OCI-LY7 (cell line): ENCODE measurements at regions not wholly inside any gene's neighbourhood (a gene's known extent, or its start where the extent isn't known, plus 50 kb on each side); places are given as distances from the start of the nearest gene placed in this dataset.

ENCODE experiments used
- BruUV-seq: library from RNA; stranded (reverse); fragments of 400-500 nt; replicated peaks from 2 replicates; lab custom pipeline; 2021; lab: Mats Ljungman, UMichigan
- CTCF ChIA-PET: fragments of 300-600 bp; sonication (Branson Sonifier 250); formaldehyde crosslinking; loops from one replicate; lab custom pipeline; 2022; ENCODE audit warnings: antibody characterized with exemption; ENCODE audit not compliant: unreplicated experiment; lab: Charles Lee
- POLR2A ChIA-PET: fragments of 300-600 bp; sonication (Branson Sonifier 250); formaldehyde crosslinking; loops from one replicate; lab custom pipeline; 2022; ENCODE audit warnings: antibody characterized with exemption; lab: Charles Lee
- DNase-seq: peaks from one replicate; pipeline ENCODE4 v3.0.0-alpha.2; 2015; ENCODE audit warnings: low spot score
- H2AFZ ChIP-seq: fragments of 200-600 bp; sonication (generic), shearing (Covaris generic); 2 replicates; pipeline ENCODE4 v1.6.1; 2014; ENCODE audit warnings: mild to moderate bottlenecking, antibody characterized with exemption, low read length, moderate library complexity
- H3K27ac ChIP-seq: fragments of 200-600 bp; sonication (generic); 2 replicates; pipeline ENCODE4 v1.5.1; 2014; ENCODE audit warnings: mixed run types, low read depth, mild to moderate bottlenecking, moderate library complexity, low read length, inconsistent platforms; ENCODE audit not compliant: poor library complexity, severe bottlenecking
- H3K36me3 ChIP-seq: fragments of 200-600 bp; sonication (generic); 2 replicates; pipeline ENCODE4 v1.6.1; 2014; ENCODE audit warnings: mild to moderate bottlenecking, antibody characterized with exemption, low read length, moderate library complexity, mixed read lengths; ENCODE audit not compliant: insufficient read depth
- H3K4me1 ChIP-seq: fragments of 200-600 bp; sonication (generic); 2 replicates; pipeline ENCODE4 v1.5.1; 2014; ENCODE audit warnings: mild to moderate bottlenecking, low read length; ENCODE audit not compliant: insufficient read depth, poor library complexity, severe bottlenecking
- H3K4me2 ChIP-seq: fragments of 200-600 bp; sonication (generic); 2 replicates; pipeline ENCODE4 v1.6.1; 2014; ENCODE audit warnings: mild to moderate bottlenecking, low read length
- H3K4me3 ChIP-seq: fragments of 200-600 bp; sonication (generic); 2 replicates; pipeline ENCODE4 v1.5.1; 2014; ENCODE audit warnings: mild to moderate bottlenecking, low read depth, low read length; ENCODE audit not compliant: poor library complexity, severe bottlenecking
- H3K79me2 ChIP-seq: fragments of 200-600 bp; sonication (generic); 2 replicates; pipeline ENCODE4 v1.6.1; 2016; ENCODE audit warnings: low read depth, mild to moderate bottlenecking, low read length, moderate library complexity, mixed read lengths; ENCODE audit not compliant: insufficient read depth
- H3K9me2 ChIP-seq: fragments of 200-600 bp; sonication (generic); 2 replicates; pipeline ENCODE4 v1.6.1; 2016; ENCODE audit warnings: mild to moderate bottlenecking, low read length, mixed read lengths; ENCODE audit not compliant: insufficient read depth
- H3K9me3 ChIP-seq: fragments of 200-600 bp; sonication (generic); 2 replicates; pipeline ENCODE4 v1.6.1; 2014; ENCODE audit warnings: mild to moderate bottlenecking, mixed run types, low read length, mixed read lengths
- H4K20me1 ChIP-seq: fragments of 200-600 bp; sonication (generic); 2 replicates; pipeline ENCODE4 v1.6.1; 2014; ENCODE audit warnings: mild to moderate bottlenecking, antibody characterized with exemption, low read length, moderate library complexity, mixed read lengths; ENCODE audit not compliant: insufficient read depth
- EZH2phosphoT487 ChIP-seq: fragments of 200-600 bp; sonication (generic); IDR thresholded peaks from 2 replicates; pipeline ENCODE4 v1.6.1; 2018; ENCODE audit warnings: low read depth, borderline replicate concordance, mild to moderate bottlenecking, mixed run types, antibody characterized with exemption, low read length, moderate library complexity, mixed read lengths
- intact Hi-C: fragments of 100-400 bp; cut with micrococcal nuclease; formaldehyde crosslinking; loops from one replicate; pipeline ENCODE4 v1.10.0; 2022; ENCODE audit not compliant: unreplicated experiment
- TF ChIP-seq, protein P1 (sequence below): fragments of 200-600 bp; sonication (generic); conservative IDR thresholded peaks from 2 replicates; pipeline ENCODE4 v1.5.1; 2014; ENCODE audit warnings: mild to moderate bottlenecking, antibody characterized with exemption, low read length, moderate library complexity, mixed read lengths

DNA sequence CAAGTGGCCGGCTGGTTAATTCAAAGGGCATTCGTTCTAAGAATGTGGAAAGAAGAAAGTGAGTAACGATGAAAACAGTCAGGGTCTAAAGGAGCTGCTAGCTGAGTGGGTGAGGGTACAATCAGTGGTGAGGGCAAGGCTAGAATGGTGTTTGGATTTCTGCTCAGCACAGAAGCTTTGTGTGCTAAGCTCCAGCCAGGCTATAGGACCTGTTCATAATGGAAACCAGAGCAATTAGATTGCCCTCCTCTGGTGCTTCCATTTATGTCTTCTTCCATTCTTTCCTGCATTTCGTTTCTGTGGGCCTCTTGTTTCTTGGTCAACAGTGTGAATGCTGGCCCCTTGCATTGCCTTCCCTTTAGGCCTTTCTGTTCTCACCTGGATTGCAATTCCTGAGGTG, 572.9 kb upstream of the CHORDC1 start:
- Histone ChIP-seq H4K20me1 (no peaks in the 10 kb centered on the region), H3K36me3 (no peaks in the 10 kb centered on the region), H2AFZ (no peak overlapping the region), H3K4me3 (no peak overlapping the region), H3K9me2 (no peaks in the 10 kb centered on the region), H3K27ac (no peak overlapping the region), H3K4me2 (no peak overlapping the region), H3K4me1 (no peaks in the 10 kb centered on the region), H3K79me2 (no peaks in the 10 kb centered on the region), H3K9me3 (no peaks in the 10 kb centered on the region)
- POLR2A ChIA-PET, result interaction anchor here (1.3 kb wide), 1 partner anchor 12 kb away, joined by 3 read pairs; no protein-coding TSS in a partner anchor
- CTCF ChIA-PET, result no interaction called here
- no peak for DNase-seq
- intact Hi-C loops, result no loop called here
- BruUV-seq, result no TSS peak
- TF ChIP-seq, protein P1, sequence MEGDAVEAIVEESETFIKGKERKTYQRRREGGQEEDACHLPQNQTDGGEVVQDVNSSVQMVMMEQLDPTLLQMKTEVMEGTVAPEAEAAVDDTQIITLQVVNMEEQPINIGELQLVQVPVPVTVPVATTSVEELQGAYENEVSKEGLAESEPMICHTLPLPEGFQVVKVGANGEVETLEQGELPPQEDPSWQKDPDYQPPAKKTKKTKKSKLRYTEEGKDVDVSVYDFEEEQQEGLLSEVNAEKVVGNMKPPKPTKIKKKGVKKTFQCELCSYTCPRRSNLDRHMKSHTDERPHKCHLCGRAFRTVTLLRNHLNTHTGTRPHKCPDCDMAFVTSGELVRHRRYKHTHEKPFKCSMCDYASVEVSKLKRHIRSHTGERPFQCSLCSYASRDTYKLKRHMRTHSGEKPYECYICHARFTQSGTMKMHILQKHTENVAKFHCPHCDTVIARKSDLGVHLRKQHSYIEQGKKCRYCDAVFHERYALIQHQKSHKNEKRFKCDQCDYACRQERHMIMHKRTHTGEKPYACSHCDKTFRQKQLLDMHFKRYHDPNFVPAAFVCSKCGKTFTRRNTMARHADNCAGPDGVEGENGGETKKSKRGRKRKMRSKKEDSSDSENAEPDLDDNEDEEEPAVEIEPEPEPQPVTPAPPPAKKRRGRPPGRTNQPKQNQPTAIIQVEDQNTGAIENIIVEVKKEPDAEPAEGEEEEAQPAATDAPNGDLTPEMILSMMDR, result no peak
- TF ChIP-seq EZH2phosphoT487, result no peak

DNA sequence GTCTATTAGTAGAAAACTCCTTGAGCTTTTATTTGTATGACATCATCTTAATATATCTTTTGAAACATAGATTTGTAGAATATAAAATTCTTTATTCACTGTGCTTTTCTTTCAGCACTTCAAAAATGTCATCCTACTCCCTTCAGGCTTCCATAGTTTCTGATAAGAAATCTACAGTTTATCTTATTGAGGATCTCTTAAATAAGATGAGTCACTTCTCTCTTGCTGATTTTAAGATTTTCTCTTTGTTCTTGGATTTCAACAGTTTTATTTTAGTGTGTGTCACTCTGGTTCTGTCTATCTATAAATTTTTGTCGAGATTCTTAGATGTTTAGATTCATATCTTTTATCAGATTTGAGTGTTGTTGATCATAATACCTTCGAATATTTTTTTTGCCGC, 566.1 kb upstream of the CHORDC1 start:
- CTCF ChIA-PET, result no interaction called here
- POLR2A ChIA-PET, result interaction anchor here (1.7 kb wide), 1 partner anchor 13 kb away, joined by 3 read pairs; no protein-coding TSS in a partner anchor
- Histone ChIP-seq H4K20me1 (no peaks in the 10 kb centered on the region), H3K27ac (no peak overlapping the region), H3K79me2 (no peaks in the 10 kb centered on the region), H3K4me3 (no peak overlapping the region), H3K36me3 (no peaks in the 10 kb centered on the region), H3K9me3 (no peaks in the 10 kb centered on the region), H3K4me1 (no peaks in the 10 kb centered on the region), H2AFZ (no peak overlapping the region), H3K9me2 (no peaks in the 10 kb centered on the region), H3K4me2 (no peak overlapping the region)
- BruUV-seq, result no TSS peak
- TF ChIP-seq, protein P1, result no peak
- TF ChIP-seq EZH2phosphoT487, result no peak
- no peak for DNase-seq
- intact Hi-C loops, result no loop called here

DNA sequence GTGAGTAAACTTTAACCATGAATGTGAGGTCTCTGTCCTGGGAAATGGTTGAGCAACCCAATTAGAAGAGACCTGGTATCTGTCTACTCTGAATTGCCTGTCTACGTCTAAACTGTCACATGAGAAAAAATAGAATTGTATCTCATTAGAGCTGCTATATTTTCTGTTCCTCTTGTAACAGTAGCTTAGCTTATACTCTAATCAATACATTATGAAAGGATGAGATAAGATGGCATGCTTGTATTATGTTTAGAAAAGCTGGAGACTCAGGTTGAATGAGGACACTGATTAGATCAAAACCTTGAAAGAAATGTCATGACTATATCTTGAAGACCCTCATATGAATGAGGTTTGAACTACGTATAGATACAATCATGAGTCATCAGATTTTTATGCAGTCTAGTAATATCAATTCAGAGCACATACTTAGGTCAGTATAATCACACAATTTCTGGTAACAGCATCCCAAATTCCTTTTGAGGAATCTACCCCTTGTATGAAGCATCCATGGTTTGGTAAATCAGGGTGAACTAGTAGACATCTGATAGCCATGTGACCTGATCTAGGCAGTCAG, 561.5 kb upstream of the CHORDC1 start:
- intact Hi-C loops, result no loop called here
- H3K79me2 ChIP-seq, result no peaks in the 10 kb centered on the region
- H3K36me3 ChIP-seq, result no peaks in the 10 kb centered on the region
- no peak overlapping the region for H3K4me3 ChIP-seq
- no peak overlapping the region for H2AFZ ChIP-seq
- CTCF ChIA-PET, result no interaction called here
- no peak overlapping the region for H3K4me2 ChIP-seq
- no peak overlapping the region for H3K27ac ChIP-seq
- no peak for DNase-seq
- no TSS peak for BruUV-seq
- POLR2A ChIA-PET, result interaction anchor here (1.1 kb wide), 1 partner anchor 12 kb away, joined by 3 read pairs; no protein-coding TSS in a partner anchor
- no peaks in the 10 kb centered on the region for H3K9me3 ChIP-seq
- no peaks in the 10 kb centered on the region for H4K20me1 ChIP-seq
- TF ChIP-seq, protein P1, result no peak
- no peak for TF ChIP-seq EZH2phosphoT487
- H3K9me2 ChIP-seq, result no peaks in the 10 kb centered on the region
- no peaks in the 10 kb centered on the region for H3K4me1 ChIP-seq
